ENCODE measurements at regions not wholly inside any gene's neighbourhood (a gene's known extent, or its start where the extent isn't known, plus 50 kb on each side); places are given as distances from the start of the nearest gene placed in this dataset.

DNA sequence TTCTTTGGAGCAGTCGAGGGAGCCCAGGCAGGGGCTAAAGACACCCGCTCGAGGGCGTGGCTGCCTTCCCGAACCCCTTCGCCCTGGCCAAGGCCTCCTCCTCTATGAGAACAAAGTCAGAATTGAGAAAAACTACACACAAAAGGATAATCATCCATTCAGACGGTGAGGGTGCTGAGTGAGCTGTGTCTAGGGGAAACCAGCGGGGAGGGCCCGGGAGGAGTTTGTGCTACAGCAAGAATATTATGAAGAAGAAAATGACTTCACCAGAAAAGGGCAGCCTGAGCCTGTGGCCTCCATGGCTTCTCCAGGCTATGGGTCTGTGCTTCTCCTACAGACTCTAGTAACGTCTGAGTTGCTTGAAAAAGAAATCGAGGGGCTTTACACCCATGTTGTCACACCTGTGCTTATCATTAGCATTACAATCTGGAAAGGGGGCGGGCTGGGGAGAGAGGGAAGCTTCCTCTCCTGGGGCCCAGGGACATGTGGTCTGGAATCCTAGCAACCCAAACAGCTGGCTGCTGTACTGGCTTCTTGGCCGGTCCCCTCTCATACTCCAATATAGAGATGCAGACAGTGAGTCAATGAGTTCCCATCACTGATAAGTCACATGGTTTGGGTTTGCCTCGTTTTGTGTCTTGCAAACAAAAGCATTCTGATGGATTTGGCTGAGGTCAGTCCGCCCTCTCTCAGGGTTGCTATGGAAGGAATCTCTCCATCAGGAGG lies 52.0 kb upstream of the ARL4C start:
- TF ChIP-seq, protein P1, sequence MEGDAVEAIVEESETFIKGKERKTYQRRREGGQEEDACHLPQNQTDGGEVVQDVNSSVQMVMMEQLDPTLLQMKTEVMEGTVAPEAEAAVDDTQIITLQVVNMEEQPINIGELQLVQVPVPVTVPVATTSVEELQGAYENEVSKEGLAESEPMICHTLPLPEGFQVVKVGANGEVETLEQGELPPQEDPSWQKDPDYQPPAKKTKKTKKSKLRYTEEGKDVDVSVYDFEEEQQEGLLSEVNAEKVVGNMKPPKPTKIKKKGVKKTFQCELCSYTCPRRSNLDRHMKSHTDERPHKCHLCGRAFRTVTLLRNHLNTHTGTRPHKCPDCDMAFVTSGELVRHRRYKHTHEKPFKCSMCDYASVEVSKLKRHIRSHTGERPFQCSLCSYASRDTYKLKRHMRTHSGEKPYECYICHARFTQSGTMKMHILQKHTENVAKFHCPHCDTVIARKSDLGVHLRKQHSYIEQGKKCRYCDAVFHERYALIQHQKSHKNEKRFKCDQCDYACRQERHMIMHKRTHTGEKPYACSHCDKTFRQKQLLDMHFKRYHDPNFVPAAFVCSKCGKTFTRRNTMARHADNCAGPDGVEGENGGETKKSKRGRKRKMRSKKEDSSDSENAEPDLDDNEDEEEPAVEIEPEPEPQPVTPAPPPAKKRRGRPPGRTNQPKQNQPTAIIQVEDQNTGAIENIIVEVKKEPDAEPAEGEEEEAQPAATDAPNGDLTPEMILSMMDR (IDR thresholded peaks at IDR 0.05), result no peak
- no peak for TF ChIP-seq POLR2A (IDR thresholded peaks at IDR 0.05)

Measured in suprapubic skin (tissue), 3 donors.